HFFc6 (cell line): ENCODE measurements at regions not wholly inside any gene's neighbourhood (a gene's known extent, or its start where the extent isn't known, plus 50 kb on each side); places are given as distances from the start of the nearest gene placed in this dataset.

Experiments used
- DNase-seq: peaks from one replicate; pipeline ENCODE4 v3.0.0-alpha.2; 2018
- H3K27ac Mint-ChIP-seq: 2 replicates; pipeline ENCODE4 v1.8.0; 2020; ENCODE audit warnings: mild to moderate bottlenecking, mixed read lengths
- H3K27me3 Mint-ChIP-seq: 2 replicates; pipeline ENCODE4 v1.8.0; 2021; ENCODE audit warnings: mild to moderate bottlenecking, moderate library complexity, mixed read lengths; ENCODE audit not compliant: insufficient read depth
- H3K36me3 Mint-ChIP-seq: 2 replicates; pipeline ENCODE4 v1.8.0; 2021; ENCODE audit warnings: low read depth, mixed read lengths
- H3K4me1 Mint-ChIP-seq: 2 replicates; pipeline ENCODE4 v1.8.0; 2020; ENCODE audit warnings: low read depth, mixed read lengths
- H3K4me3 Mint-ChIP-seq: 2 replicates; pipeline ENCODE4 v1.8.0; 2020; ENCODE audit warnings: mild to moderate bottlenecking, moderate library complexity, mixed read lengths
- H3K9me3 Mint-ChIP-seq: 2 replicates; pipeline ENCODE4 v1.8.0; 2020; ENCODE audit warnings: mild to moderate bottlenecking, mixed read lengths
- TF ChIP-seq, protein P1 (sequence below): fragments of 200-600 bp; sonication (generic); IDR thresholded peaks from 2 replicates; pipeline ENCODE4 v1.5.0; 2021; ENCODE audit warnings: antibody characterized with exemption, mild to moderate bottlenecking

GRCh38 chr15:97528238-97528637 lies 432.3 kb upstream of the ARRDC4 start:
- no peaks in the 10 kb centered on the region for H3K27me3 Mint-ChIP-seq
- no peaks in the 10 kb centered on the region for H3K4me1 Mint-ChIP-seq
- no peak for DNase-seq
- peaks cover 2% of the 10 kb centered on the region; the same call in 1 of the 2 replicates for H3K36me3 Mint-ChIP-seq
- peaks cover 22% of the 10 kb centered on the region for H3K9me3 Mint-ChIP-seq
- TF ChIP-seq, protein P1, sequence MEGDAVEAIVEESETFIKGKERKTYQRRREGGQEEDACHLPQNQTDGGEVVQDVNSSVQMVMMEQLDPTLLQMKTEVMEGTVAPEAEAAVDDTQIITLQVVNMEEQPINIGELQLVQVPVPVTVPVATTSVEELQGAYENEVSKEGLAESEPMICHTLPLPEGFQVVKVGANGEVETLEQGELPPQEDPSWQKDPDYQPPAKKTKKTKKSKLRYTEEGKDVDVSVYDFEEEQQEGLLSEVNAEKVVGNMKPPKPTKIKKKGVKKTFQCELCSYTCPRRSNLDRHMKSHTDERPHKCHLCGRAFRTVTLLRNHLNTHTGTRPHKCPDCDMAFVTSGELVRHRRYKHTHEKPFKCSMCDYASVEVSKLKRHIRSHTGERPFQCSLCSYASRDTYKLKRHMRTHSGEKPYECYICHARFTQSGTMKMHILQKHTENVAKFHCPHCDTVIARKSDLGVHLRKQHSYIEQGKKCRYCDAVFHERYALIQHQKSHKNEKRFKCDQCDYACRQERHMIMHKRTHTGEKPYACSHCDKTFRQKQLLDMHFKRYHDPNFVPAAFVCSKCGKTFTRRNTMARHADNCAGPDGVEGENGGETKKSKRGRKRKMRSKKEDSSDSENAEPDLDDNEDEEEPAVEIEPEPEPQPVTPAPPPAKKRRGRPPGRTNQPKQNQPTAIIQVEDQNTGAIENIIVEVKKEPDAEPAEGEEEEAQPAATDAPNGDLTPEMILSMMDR = no peak
- no peak overlapping the region for H3K27ac Mint-ChIP-seq
- no peak overlapping the region for H3K4me3 Mint-ChIP-seq

- Mint-ChIP-seq H3K27ac (no peak overlapping the region), H3K36me3 (no peaks in the 10 kb centered on the region), H3K4me3 (no peak overlapping the region), H3K27me3 (no peaks in the 10 kb centered on the region), H3K4me1 (no peaks in the 10 kb centered on the region), H3K9me3 (peaks cover 56% of the 10 kb centered on the region)
- DNase-seq = no peak
- TF ChIP-seq, protein P1 = no peak
Observed at GRCh38 chr15:97545799-97546198, 414.7 kb upstream of the ARRDC4 start.

DNA sequence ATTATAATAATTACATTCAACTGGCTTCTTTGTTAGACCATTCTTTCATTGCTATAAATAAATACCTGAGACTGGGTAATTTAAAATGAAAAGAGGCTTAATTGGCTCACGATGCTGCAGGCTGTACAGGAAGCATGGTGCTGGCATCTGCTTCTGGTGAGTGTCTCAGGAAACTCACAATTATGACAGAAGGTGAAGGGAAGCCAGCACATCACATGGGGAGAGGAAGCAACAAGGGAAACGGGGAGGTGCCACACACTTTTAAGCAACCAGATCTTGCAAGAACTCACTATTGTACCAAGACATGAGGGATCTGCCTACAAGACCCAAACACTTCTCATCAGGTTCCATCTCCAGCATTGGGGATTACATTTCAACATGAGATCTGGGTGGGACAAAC lies 413.1 kb upstream of the ARRDC4 start:
- no peaks in the 10 kb centered on the region for H3K4me1 Mint-ChIP-seq
- H3K27me3 Mint-ChIP-seq = no peaks in the 10 kb centered on the region
- no peak overlapping the region for H3K27ac Mint-ChIP-seq
- peaks cover 58% of the 10 kb centered on the region for H3K9me3 Mint-ChIP-seq
- TF ChIP-seq, protein P1 = no peak
- DNase-seq = no peak
- H3K36me3 Mint-ChIP-seq = no peaks in the 10 kb centered on the region
- no peak overlapping the region for H3K4me3 Mint-ChIP-seq

DNA sequence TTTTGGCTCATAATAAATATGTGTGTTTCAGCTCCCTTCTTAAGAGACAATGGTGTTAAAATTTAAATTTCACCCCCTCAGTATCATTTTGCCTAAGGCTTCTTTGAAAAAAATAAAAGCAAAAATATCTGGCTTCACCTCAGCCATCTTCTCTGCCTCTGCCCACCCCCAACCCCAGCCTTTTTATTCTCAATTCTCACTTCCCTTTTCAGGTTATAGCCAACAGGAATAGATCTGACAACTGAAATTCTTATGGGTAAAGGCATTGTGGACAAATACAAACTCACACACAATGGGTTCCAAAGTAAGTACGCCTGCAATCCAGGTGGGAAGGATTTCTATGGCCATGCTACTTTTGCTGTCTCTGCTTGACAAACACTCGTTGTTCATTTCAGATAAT lies 399.0 kb upstream of the ARRDC4 start:
- H3K9me3 Mint-ChIP-seq = peaks cover 47% of the 10 kb centered on the region
- TF ChIP-seq, protein P1 = no peak
- H3K27me3 Mint-ChIP-seq = no peaks in the 10 kb centered on the region

GRCh38 chr15:97563516-97563915 lies 397.0 kb upstream of the ARRDC4 start:
- no peaks in the 10 kb centered on the region for H3K27me3 Mint-ChIP-seq
- H3K36me3 Mint-ChIP-seq = no peaks in the 10 kb centered on the region; the same call in 1 of the 2 replicates
- peaks cover 47% of the 10 kb centered on the region for H3K9me3 Mint-ChIP-seq
- no peak for DNase-seq
- TF ChIP-seq, protein P1 = no peak
- no peaks in the 10 kb centered on the region for H3K4me1 Mint-ChIP-seq
- H3K27ac Mint-ChIP-seq = no peak overlapping the region
- H3K4me3 Mint-ChIP-seq = no peak overlapping the region

More for the DNA sequence above, 399.0 kb upstream of the ARRDC4 start:
- Mint-ChIP-seq H3K36me3 (no peaks in the 10 kb centered on the region; the same call in 1 of the 2 replicates), H3K4me3 (no peak overlapping the region), H3K27ac (no peak overlapping the region), H3K4me1 (no peaks in the 10 kb centered on the region)
- no peak for DNase-seq

GRCh38 chr15:97566961-97567360 lies 393.5 kb upstream of the ARRDC4 start:
- H3K36me3 Mint-ChIP-seq = no peaks in the 10 kb centered on the region
- no peak overlapping the region for H3K27ac Mint-ChIP-seq
- no peaks in the 10 kb centered on the region for H3K27me3 Mint-ChIP-seq
- DNase-seq = no peak
- TF ChIP-seq, protein P1 = no peak
- H3K4me1 Mint-ChIP-seq = no peaks in the 10 kb centered on the region
- peaks cover 22% of the 10 kb centered on the region for H3K9me3 Mint-ChIP-seq
- no peak overlapping the region for H3K4me3 Mint-ChIP-seq
